ENCODE measurements at regions not wholly inside any gene's neighbourhood (a gene's known extent, or its start where the extent isn't known, plus 50 kb on each side); places are given as distances from the start of the nearest gene placed in this dataset.

GRCh38 chr14:44370727-44371126 lies 136.4 kb downstream of the FSCB start:
- Histone ChIP-seq H3K27ac (ENCODE audit: low read length) (no peak overlapping the region), H3K9me3 (ENCODE audit: control insufficient read depth, insufficient read depth, low read depth, low read length) (peaks cover 7% of the 10 kb centered on the region), H3K27me3 (ENCODE audit: control insufficient read depth, insufficient read depth, low read length) (no peaks in the 10 kb centered on the region), H3K4me1 (ENCODE audit: control insufficient read depth, insufficient read depth, low read length) (no peaks in the 10 kb centered on the region), H3K4me3 (ENCODE audit: low read depth in 2 of 2, low read length in 2 of 2) (no peak overlapping the region), H3K36me3 (ENCODE audit: control insufficient read depth, insufficient read depth, low read length) (no peaks in the 10 kb centered on the region)
- ChIA-PET POLR2A (no interaction called here), CTCF (no interaction called here)
- in situ Hi-C loops (cut with HindIII; ENCODE audit: low pct_unique_long_range_greater_than_20kb, low sequenced_read_pairs) = no loop called here
- TF ChIP-seq, protein P1, sequence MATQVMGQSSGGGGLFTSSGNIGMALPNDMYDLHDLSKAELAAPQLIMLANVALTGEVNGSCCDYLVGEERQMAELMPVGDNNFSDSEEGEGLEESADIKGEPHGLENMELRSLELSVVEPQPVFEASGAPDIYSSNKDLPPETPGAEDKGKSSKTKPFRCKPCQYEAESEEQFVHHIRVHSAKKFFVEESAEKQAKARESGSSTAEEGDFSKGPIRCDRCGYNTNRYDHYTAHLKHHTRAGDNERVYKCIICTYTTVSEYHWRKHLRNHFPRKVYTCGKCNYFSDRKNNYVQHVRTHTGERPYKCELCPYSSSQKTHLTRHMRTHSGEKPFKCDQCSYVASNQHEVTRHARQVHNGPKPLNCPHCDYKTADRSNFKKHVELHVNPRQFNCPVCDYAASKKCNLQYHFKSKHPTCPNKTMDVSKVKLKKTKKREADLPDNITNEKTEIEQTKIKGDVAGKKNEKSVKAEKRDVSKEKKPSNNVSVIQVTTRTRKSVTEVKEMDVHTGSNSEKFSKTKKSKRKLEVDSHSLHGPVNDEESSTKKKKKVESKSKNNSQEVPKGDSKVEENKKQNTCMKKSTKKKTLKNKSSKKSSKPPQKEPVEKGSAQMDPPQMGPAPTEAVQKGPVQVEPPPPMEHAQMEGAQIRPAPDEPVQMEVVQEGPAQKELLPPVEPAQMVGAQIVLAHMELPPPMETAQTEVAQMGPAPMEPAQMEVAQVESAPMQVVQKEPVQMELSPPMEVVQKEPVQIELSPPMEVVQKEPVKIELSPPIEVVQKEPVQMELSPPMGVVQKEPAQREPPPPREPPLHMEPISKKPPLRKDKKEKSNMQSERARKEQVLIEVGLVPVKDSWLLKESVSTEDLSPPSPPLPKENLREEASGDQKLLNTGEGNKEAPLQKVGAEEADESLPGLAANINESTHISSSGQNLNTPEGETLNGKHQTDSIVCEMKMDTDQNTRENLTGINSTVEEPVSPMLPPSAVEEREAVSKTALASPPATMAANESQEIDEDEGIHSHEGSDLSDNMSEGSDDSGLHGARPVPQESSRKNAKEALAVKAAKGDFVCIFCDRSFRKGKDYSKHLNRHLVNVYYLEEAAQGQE (IDR thresholded peaks at IDR 0.05; ENCODE audit: insufficient read depth in 1 of 2, low read depth in 2 of 2, low read length in 1 of 2) = no peak
- TF ChIP-seq TCF7L2 (IDR thresholded peaks at IDR 0.05; ENCODE audit: low read depth, low read length) (no peak), POLR2AphosphoS5 (IDR thresholded peaks at IDR 0.05; ENCODE audit: low read depth, low read length) (no peak), CTCF (IDR thresholded peaks at IDR 0.05) (no peak), SIN3A (IDR thresholded peaks at IDR 0.05; ENCODE audit: borderline replicate concordance, insufficient read depth, low read depth, low read length) (no peak)
- ATAC-seq (no peak), DNase-seq (ENCODE audit: low read depth, low spot score) (no peak)
- intact Hi-C loops (cut with micrococcal nuclease; ENCODE audit: unreplicated experiment) = no loop called here
- BruUV-seq (replicated peaks) = no TSS peak

GRCh38 chr14:44369401-44370123 lies 137.5 kb downstream of the FSCB start:
- Histone ChIP-seq H3K27ac (ENCODE audit: low read length) (no peak overlapping the region), H3K4me3 (ENCODE audit: low read depth in 2 of 2, low read length in 2 of 2) (no peak overlapping the region), H3K4me1 (ENCODE audit: control insufficient read depth, insufficient read depth, low read length) (no peaks in the 10 kb centered on the region), H3K36me3 (ENCODE audit: control insufficient read depth, insufficient read depth, low read length) (no peaks in the 10 kb centered on the region), H3K9me3 (ENCODE audit: control insufficient read depth, insufficient read depth, low read depth, low read length) (peaks cover 5% of the 10 kb centered on the region), H3K27me3 (ENCODE audit: control insufficient read depth, insufficient read depth, low read length) (no peaks in the 10 kb centered on the region)
- TF ChIP-seq TCF7L2 (IDR thresholded peaks at IDR 0.05; ENCODE audit: low read depth, low read length) (no peak), CTCF (IDR thresholded peaks at IDR 0.05) (no peak), SIN3A (IDR thresholded peaks at IDR 0.05; ENCODE audit: borderline replicate concordance, insufficient read depth, low read depth, low read length) (no peak), POLR2AphosphoS5 (IDR thresholded peaks at IDR 0.05; ENCODE audit: low read depth, low read length) (no peak)
- TF ChIP-seq, protein P1 (IDR thresholded peaks at IDR 0.05; ENCODE audit: insufficient read depth in 1 of 2, low read depth in 2 of 2, low read length in 1 of 2) = no peak
- in situ Hi-C loops (cut with HindIII; ENCODE audit: low pct_unique_long_range_greater_than_20kb, low sequenced_read_pairs) = no loop called here
- ATAC-seq = no peak
- intact Hi-C loops (cut with micrococcal nuclease; ENCODE audit: unreplicated experiment) = no loop called here
- ChIA-PET POLR2A (no interaction called here), CTCF (no interaction called here)
- BruUV-seq (replicated peaks) = no TSS peak
- DNase-seq (ENCODE audit: low read depth, low spot score) = no peak

All from Panc1 (cell line).